MM.1S (cell line): ENCODE measurements at regions not wholly inside any gene's neighbourhood (a gene's known extent, or its start where the extent isn't known, plus 50 kb on each side); places are given as distances from the start of the nearest gene placed in this dataset.
"Not testable (repeated sequence)": the region's sequence is repeated elsewhere in the genome, so short reads cannot be mapped to it uniquely, and the experiment has no call there.

Source experiments
- DNase-seq: peaks from one replicate; pipeline ENCODE4 v3.0.0-alpha.2; 2015
- H2AFZ ChIP-seq: fragments of 300-600 bp; sonication (generic); 2 replicates; pipeline ENCODE4 v1.6.0; 2016; ENCODE audit warnings: antibody characterized with exemption, low read length
- H3F3A ChIP-seq: fragments of 300-600 bp; sonication (generic); 2 replicates; pipeline ENCODE4 v1.6.1; 2016; ENCODE audit warnings: mild to moderate bottlenecking, antibody characterized with exemption, low read length, moderate library complexity, mixed read lengths; ENCODE audit not compliant: insufficient read depth
- H3K27ac ChIP-seq: fragments of 300-600 bp; sonication (generic); 2 replicates; pipeline ENCODE4 v1.5.1; 2016; ENCODE audit warnings: mild to moderate bottlenecking, low read length
- H3K27me3 ChIP-seq: fragments of 300-600 bp; sonication (generic); replicated peaks from 2 replicates; pipeline ENCODE4 v1.6.0; 2016; ENCODE audit warnings: low read length; ENCODE audit not compliant: insufficient read depth
- H3K36me3 ChIP-seq: fragments of 300-600 bp; sonication (generic); replicated peaks from 2 replicates; pipeline ENCODE4 v1.6.1; 2016; ENCODE audit warnings: mild to moderate bottlenecking, low read length, mixed read lengths; ENCODE audit not compliant: insufficient read depth
- H3K4me1 ChIP-seq: fragments of 300-600 bp; sonication (generic); 2 replicates; pipeline ENCODE4 v1.6.1; 2016; ENCODE audit warnings: low read length, mixed read lengths
- H3K4me2 ChIP-seq: fragments of 300-600 bp; sonication (generic); 2 replicates; pipeline ENCODE4 v1.6.0; 2016; ENCODE audit warnings: low read depth, low read length
- H3K4me3 ChIP-seq: fragments of 300-600 bp; sonication (generic); 2 replicates; pipeline ENCODE4 v1.5.1; 2016; ENCODE audit warnings: low read length, mixed read lengths
- H3K79me2 ChIP-seq: fragments of 300-600 bp; sonication (generic); 2 replicates; pipeline ENCODE4 v1.6.1; 2016; ENCODE audit warnings: mixed run types, low read length, mixed read lengths
- H3K9ac ChIP-seq: fragments of 300-600 bp; sonication (generic); 2 replicates; pipeline ENCODE4 v1.6.1; 2016; ENCODE audit warnings: low read length, mixed read lengths
- H3K9me2 ChIP-seq: fragments of 300-600 bp; sonication (generic); replicated peaks from 2 replicates; pipeline ENCODE4 v1.6.1; 2016; ENCODE audit warnings: mild to moderate bottlenecking, low read length, mixed read lengths; ENCODE audit not compliant: insufficient read depth
- H3K9me3 ChIP-seq: fragments of 300-600 bp; sonication (generic); replicated peaks from 2 replicates; pipeline ENCODE4 v1.6.1; 2016; ENCODE audit warnings: mild to moderate bottlenecking, low read length, mixed read lengths; ENCODE audit not compliant: insufficient read depth
- H4K20me1 ChIP-seq: fragments of 300-600 bp; sonication (generic); 2 replicates; pipeline ENCODE4 v1.6.1; 2016; ENCODE audit warnings: mild to moderate bottlenecking, low read length, moderate library complexity, mixed read lengths; ENCODE audit not compliant: insufficient read depth
- EZH2 ChIP-seq: fragments of 300-600 bp; sonication (generic); optimal IDR thresholded peaks from 2 replicates; pipeline ENCODE3; 2017; ENCODE audit warnings: low read depth, mild to moderate bottlenecking, antibody characterized with exemption, low read length, mixed read lengths
- EZH2phosphoT487 ChIP-seq: fragments of 300-600 bp; sonication (generic); IDR thresholded peaks from 2 replicates; pipeline ENCODE4 v1.6.1; 2018; ENCODE audit warnings: antibody characterized with exemption, low read length
- TF ChIP-seq, protein P1 (sequence below): fragments of 300-600 bp; sonication (generic); IDR thresholded peaks from 2 replicates; pipeline ENCODE4 v1.5.1; 2016; ENCODE audit warnings: antibody characterized with exemption, low read length, mixed read lengths

DNA sequence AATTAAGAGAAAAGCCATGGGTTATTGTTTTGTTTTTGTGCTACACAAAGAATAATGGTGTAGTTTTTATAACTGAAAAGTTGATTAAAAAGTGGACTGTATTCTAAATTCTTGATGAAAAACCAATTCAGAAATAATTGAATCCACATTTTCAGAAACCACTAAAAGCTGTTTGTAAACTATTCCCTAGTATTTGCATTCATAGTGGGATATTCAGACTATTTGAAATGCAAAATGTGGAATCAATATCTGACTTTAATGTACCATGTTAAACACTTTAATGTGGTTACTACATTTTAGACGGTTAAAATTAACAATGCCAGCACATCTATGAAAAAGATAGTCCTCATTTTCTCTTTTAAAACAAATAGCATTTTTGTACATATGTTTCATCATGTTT lies 104.6 kb downstream of the ZIC4 start:
- H4K20me1 ChIP-seq = no peaks in the 10 kb centered on the region
- H3F3A ChIP-seq = no peaks in the 10 kb centered on the region
- TF ChIP-seq, protein P1, sequence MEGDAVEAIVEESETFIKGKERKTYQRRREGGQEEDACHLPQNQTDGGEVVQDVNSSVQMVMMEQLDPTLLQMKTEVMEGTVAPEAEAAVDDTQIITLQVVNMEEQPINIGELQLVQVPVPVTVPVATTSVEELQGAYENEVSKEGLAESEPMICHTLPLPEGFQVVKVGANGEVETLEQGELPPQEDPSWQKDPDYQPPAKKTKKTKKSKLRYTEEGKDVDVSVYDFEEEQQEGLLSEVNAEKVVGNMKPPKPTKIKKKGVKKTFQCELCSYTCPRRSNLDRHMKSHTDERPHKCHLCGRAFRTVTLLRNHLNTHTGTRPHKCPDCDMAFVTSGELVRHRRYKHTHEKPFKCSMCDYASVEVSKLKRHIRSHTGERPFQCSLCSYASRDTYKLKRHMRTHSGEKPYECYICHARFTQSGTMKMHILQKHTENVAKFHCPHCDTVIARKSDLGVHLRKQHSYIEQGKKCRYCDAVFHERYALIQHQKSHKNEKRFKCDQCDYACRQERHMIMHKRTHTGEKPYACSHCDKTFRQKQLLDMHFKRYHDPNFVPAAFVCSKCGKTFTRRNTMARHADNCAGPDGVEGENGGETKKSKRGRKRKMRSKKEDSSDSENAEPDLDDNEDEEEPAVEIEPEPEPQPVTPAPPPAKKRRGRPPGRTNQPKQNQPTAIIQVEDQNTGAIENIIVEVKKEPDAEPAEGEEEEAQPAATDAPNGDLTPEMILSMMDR = no peak
- no peak for TF ChIP-seq EZH2phosphoT487
- TF ChIP-seq EZH2 = no peak
- H3K9me3 ChIP-seq = no peaks in the 10 kb centered on the region
- no peak overlapping the region for H3K4me2 ChIP-seq
- no peak overlapping the region for H3K9ac ChIP-seq
- H2AFZ ChIP-seq = no peak overlapping the region
- no peaks in the 10 kb centered on the region for H3K4me1 ChIP-seq
- H3K79me2 ChIP-seq = no peaks in the 10 kb centered on the region
- no peak overlapping the region for H3K27ac ChIP-seq
- no peaks in the 10 kb centered on the region for H3K27me3 ChIP-seq
- no peaks in the 10 kb centered on the region for H3K36me3 ChIP-seq
- H3K9me2 ChIP-seq = no peaks in the 10 kb centered on the region
- no peak for DNase-seq
- no peak overlapping the region for H3K4me3 ChIP-seq

DNA sequence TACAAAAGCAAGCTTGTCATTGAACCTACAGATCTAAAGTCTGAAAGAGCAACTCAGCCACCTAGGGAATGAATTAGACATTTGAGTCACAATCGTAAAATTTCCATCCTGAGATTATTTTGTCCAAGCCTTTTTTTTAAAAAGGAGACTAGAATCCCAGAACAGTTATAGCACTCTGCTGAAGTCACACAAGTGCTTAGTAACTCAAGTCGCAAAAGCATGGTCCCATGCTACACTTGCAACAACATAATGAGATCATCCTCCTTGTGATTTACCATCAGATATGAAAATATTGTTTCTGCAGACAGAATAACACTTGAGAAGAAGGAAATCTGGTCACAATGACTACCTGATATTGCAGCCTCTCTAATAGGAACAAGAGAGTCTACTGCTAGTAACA lies 106.7 kb downstream of the ZIC4 start:
- Histone ChIP-seq H3K9ac (no peak overlapping the region), H3K4me2 (no peak overlapping the region), H3K27me3 (no peaks in the 10 kb centered on the region), H3K36me3 (no peaks in the 10 kb centered on the region), H2AFZ (no peak overlapping the region), H3F3A (no peaks in the 10 kb centered on the region), H3K79me2 (no peaks in the 10 kb centered on the region), H4K20me1 (no peaks in the 10 kb centered on the region), H3K4me1 (no peaks in the 10 kb centered on the region), H3K9me2 (no peaks in the 10 kb centered on the region), H3K27ac (no peak overlapping the region), H3K9me3 (no peaks in the 10 kb centered on the region), H3K4me3 (no peak overlapping the region)
- no peak for DNase-seq
- no peak for TF ChIP-seq EZH2
- TF ChIP-seq EZH2phosphoT487 = no peak
- TF ChIP-seq, protein P1 = no peak

DNA sequence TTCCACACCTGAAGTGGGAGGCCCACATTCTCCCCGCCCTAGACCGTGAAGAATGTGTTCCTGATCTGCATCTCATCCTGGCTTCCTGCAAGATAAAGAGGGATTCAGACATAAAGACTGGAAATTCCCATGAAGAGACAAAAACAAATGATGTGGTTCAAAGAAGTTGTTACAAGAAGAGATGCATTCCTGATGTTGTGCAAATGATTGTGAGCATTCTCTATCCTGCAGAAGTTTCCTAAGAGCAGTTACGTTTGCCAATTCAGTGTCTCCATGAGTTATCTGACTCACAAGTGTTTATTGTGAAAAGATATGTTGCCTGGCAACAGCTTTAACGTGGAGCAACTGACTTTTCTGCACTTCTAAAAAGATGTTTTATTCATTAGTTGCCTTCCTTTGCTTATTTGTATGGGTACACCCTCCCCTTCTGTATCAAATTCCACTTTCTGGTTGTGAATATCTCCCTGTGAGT lies 107.8 kb downstream of the ZIC4 start:
- H3F3A ChIP-seq = no peaks in the 10 kb centered on the region
- no peak for DNase-seq
- H3K4me3 ChIP-seq = no peak overlapping the region
- no peaks in the 10 kb centered on the region for H3K36me3 ChIP-seq
- H3K27ac ChIP-seq = no peak overlapping the region
- H3K79me2 ChIP-seq = no peaks in the 10 kb centered on the region
- no peak overlapping the region for H3K4me2 ChIP-seq
- no peaks in the 10 kb centered on the region for H4K20me1 ChIP-seq
- no peak overlapping the region for H3K9ac ChIP-seq
- no peaks in the 10 kb centered on the region for H3K27me3 ChIP-seq
- H2AFZ ChIP-seq = no peak overlapping the region
- H3K4me1 ChIP-seq = no peaks in the 10 kb centered on the region
- no peaks in the 10 kb centered on the region for H3K9me3 ChIP-seq
- H3K9me2 ChIP-seq = no peaks in the 10 kb centered on the region
- no peak for TF ChIP-seq EZH2phosphoT487

DNA sequence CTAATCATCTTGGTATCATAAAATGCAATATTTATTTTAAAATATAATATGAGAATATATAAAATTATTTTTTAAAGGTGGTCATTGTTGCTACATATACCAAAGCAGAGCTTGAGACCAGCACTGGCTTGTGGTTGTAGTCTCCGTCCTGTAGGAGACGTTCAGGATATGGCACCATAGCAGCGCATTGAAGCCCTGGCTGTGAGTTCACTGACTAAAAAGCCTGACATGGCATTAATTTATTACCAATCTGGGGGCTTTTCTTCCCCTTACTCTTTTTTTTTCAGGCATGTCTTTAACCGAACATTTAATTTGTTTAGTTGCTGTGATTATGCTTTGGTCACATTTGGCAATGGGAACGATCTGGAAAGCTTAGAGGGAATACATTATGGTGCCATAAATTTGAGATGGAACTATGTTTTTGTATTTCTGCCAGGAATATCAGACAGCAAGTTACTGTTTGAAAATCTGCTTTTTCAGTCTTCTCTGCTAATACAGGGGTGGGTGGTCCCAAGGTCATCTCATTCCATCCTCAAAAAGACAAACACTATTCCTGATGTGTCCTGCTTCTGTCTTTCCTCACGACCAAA lies 108.5 kb downstream of the ZIC4 start:
- no peaks in the 10 kb centered on the region for H4K20me1 ChIP-seq
- no peaks in the 10 kb centered on the region for H3K9me3 ChIP-seq
- no peaks in the 10 kb centered on the region for H3F3A ChIP-seq
- no peak overlapping the region for H3K4me3 ChIP-seq
- H3K4me1 ChIP-seq = no peaks in the 10 kb centered on the region
- H3K4me2 ChIP-seq = no peak overlapping the region
- H3K79me2 ChIP-seq = no peaks in the 10 kb centered on the region
- no peaks in the 10 kb centered on the region for H3K36me3 ChIP-seq
- no peak overlapping the region for H3K9ac ChIP-seq
- H3K27ac ChIP-seq = no peak overlapping the region
- H3K27me3 ChIP-seq = no peaks in the 10 kb centered on the region
- no peak overlapping the region for H2AFZ ChIP-seq
- no peaks in the 10 kb centered on the region for H3K9me2 ChIP-seq
- no peak for TF ChIP-seq EZH2phosphoT487
- TF ChIP-seq, protein P1 = no peak
- TF ChIP-seq EZH2 = no peak
- no peak for DNase-seq

DNA sequence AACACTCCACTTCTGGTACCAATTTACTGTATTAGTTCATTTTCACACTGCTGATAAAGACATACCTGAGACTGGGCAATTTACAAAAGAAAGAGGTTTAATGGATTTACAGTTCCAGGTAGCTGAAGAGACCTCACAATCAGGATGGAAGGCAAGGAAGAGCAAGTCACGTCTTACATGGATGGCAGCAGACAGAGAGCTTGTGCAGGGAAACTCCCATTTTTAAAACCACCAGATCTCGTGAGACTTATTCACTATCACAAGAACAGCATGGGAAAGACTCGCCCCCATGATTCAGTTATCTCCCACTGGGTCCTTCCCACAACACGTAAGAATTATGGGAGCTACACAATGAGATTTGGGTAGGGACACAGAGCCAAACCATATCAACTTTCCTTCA lies 119.0 kb downstream of the ZIC4 start:
- not testable (repeated sequence) for H2AFZ ChIP-seq, H3K79me2 ChIP-seq, H3F3A ChIP-seq, H3K27ac ChIP-seq, H3K9me3 ChIP-seq, H3K4me1 ChIP-seq, H3K9ac ChIP-seq, H3K4me2 ChIP-seq, H3K9me2 ChIP-seq, H3K27me3 ChIP-seq, H4K20me1 ChIP-seq, DNase-seq, H3K4me3 ChIP-seq, H3K36me3 ChIP-seq
